Esophagus squamous epithelium (tissue), 4 donors: ENCODE measurements at regions not wholly inside any gene's neighbourhood (a gene's known extent, or its start where the extent isn't known, plus 50 kb on each side); places are given as distances from the start of the nearest gene placed in this dataset.

Experiments used
- POLR2A ChIP-seq, 4 donors: fragments of 450-650 bp; IDR thresholded peaks; one replicate each; pipeline ENCODE4 v1.6.1; 2017; ENCODE audit warnings: antibody characterized with exemption in 4 of 4, mild to moderate bottlenecking in 4 of 4, moderate library complexity in 3 of 4
- TF ChIP-seq, protein P1 (sequence below), 6 experiments: fragments of 450-650 bp in 4 of 6; fragments of 200-600 bp in 2 of 6; sonication (generic) in 2 of 6; IDR thresholded peaks; one replicate each; pipeline ENCODE4 v1.5.1; 2016 to 2019; ENCODE audit warnings: antibody characterized with exemption in 6 of 6, mild to moderate bottlenecking in 4 of 6, moderate library complexity in 4 of 6

DNA sequence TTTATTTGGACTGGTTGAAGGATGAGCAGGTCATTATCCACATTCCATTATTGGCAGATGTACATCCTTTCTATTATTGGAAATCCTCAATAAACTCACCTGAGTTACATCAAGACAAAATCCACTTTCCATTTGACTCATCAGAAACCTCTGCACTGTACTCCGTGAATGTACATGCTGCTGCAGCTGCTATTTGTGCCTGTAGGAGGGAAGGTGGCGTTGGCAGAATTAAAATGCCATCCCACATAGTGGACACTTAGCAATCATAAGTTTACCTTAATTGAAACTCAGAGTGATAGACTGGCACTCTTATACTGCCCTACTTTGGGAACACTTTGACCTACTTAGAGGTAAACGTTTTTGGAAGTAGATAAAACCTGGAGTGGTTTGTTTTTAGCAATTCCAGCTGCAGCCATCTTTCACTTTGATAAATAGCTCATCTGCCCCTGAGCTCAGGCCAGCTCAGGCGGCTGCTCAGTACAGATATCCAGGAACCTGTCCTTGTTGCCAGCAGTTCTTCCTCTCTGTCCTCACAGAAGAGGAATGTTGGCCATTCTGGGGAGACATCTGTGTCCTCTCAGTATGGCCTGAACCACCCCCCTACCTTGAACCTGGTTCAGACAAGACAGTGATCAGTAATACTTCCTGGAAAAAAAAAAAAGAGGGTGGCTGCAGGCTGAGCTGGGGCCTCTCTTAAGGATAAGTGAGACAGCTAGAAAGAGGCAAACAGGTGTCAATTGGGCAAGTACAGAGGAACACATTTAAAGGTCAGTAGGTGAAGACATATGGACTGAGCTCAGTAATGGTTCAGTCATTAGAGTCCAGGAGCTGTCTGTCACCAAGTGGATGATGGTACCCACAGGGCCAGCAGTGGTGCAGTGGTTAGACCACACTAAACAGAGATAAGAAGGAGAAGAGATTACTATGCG is 153.4 kb upstream of the UMPS start:
- TF ChIP-seq POLR2A (IDR thresholded peaks at IDR 0.05), result no peak
- TF ChIP-seq, protein P1, sequence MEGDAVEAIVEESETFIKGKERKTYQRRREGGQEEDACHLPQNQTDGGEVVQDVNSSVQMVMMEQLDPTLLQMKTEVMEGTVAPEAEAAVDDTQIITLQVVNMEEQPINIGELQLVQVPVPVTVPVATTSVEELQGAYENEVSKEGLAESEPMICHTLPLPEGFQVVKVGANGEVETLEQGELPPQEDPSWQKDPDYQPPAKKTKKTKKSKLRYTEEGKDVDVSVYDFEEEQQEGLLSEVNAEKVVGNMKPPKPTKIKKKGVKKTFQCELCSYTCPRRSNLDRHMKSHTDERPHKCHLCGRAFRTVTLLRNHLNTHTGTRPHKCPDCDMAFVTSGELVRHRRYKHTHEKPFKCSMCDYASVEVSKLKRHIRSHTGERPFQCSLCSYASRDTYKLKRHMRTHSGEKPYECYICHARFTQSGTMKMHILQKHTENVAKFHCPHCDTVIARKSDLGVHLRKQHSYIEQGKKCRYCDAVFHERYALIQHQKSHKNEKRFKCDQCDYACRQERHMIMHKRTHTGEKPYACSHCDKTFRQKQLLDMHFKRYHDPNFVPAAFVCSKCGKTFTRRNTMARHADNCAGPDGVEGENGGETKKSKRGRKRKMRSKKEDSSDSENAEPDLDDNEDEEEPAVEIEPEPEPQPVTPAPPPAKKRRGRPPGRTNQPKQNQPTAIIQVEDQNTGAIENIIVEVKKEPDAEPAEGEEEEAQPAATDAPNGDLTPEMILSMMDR (IDR thresholded peaks at IDR 0.05), result peak in 1 of 6 experiments; percentile 18
